HepG2 (cell line): ENCODE measurements at regions not wholly inside any gene's neighbourhood (a gene's known extent, or its start where the extent isn't known, plus 50 kb on each side); places are given as distances from the start of the nearest gene placed in this dataset.

Experiments used
- ATAC-seq: fragments of 200-7000 bp; cut with Tn5 transposase; 3 replicates; pipeline ENCODE4 v1.9.1; 2020; ENCODE audit warnings: mild to moderate bottlenecking, moderate library complexity
- BruUV-seq: library from RNA; stranded (reverse); fragments of 400-500 nt; replicated peaks from 2 replicates; lab custom pipeline; 2021; lab: Mats Ljungman, UMichigan
- CTCF ChIA-PET: fragments of 300-600 bp; formaldehyde crosslinking; extraction: SDS; loops from one replicate; lab custom pipeline; 2021; ENCODE audit warnings: low total read pairs, inconsistent platforms, low intra/inter-chr PET ratio; lab: Yijun Ruan, JAX
- POLR2A ChIA-PET: fragments of 350-600 bp; sonication (Branson Sonifier 250); formaldehyde crosslinking; loops from one replicate; lab custom pipeline; 2020; ENCODE audit warnings: antibody characterized with exemption, inconsistent platforms; lab: Yijun Ruan, JAX
- DNase-seq: peaks from one replicate; pipeline ENCODE4 v3.0.0-alpha.2; 2015; ENCODE audit warnings: low spot score
- FAIRE-seq: peaks from 3 replicates; lab custom pipeline; 2011; peaks lifted over from hg19 to GRCh38; lab: Jason Lieb, UNC
- H2AFZ ChIP-seq: one replicate; pipeline ENCODE4 v1.6.1; 2011; ENCODE audit warnings: low read length, inconsistent platforms
- H3K27ac ChIP-seq: fragments of 300-600 bp; 3 replicates; pipeline ENCODE4 v1.8.0; 2011; ENCODE audit warnings: mixed run types, mild to moderate bottlenecking, mixed read lengths, low read length, inconsistent platforms; ENCODE audit not compliant: insufficient read depth; ENCODE audit errors: extremely low read length
- H3K27me3 ChIP-seq, 2 experiments: fragments of 200-600 bp in 1 of 2; 2 replicates in 1 of 2; 3 replicates in 1 of 2; pipeline versions ENCODE4 v1.6.0 to v1.8.0; 2011; ENCODE audit warnings: low read length in 2 of 2, mild to moderate bottlenecking in 2 of 2, moderate library complexity in 2 of 2, inconsistent platforms in 1 of 2; ENCODE audit not compliant: insufficient read depth in 2 of 2, control insufficient read depth in 1 of 2
- H3K36me3 ChIP-seq, 2 experiments: fragments of 200-600 bp in 1 of 2; replicated peaks in 1 of 2; 2 replicates in 1 of 2; 3 replicates in 1 of 2; pipeline versions ENCODE4 v1.5.1 to v1.8.0; 2011; ENCODE audit warnings: low read length in 2 of 2, inconsistent platforms in 1 of 2; ENCODE audit not compliant: insufficient read depth in 2 of 2, control insufficient read depth in 1 of 2
- H3K4me1 ChIP-seq: 2 replicates; pipeline ENCODE4 v1.5.1; 2012; ENCODE audit warnings: low read length, inconsistent platforms; ENCODE audit not compliant: insufficient read depth
- H3K4me2 ChIP-seq: 2 replicates; pipeline ENCODE4 v1.6.0; 2011; ENCODE audit warnings: low read depth, low read length, inconsistent platforms
- H3K4me3 ChIP-seq, 3 experiments: fragments of 200-600 bp in 1 of 3; sonication (generic), shearing (Covaris generic) in 1 of 3; replicated peaks in 1 of 3; 2 replicates each; pipeline ENCODE4 v1.5.1; 2011 to 2016; ENCODE audit warnings: low read length in 3 of 3, inconsistent platforms in 2 of 3, low read depth in 2 of 3, mild to moderate bottlenecking in 2 of 3, control low read depth in 1 of 3, mixed read lengths in 1 of 3; ENCODE audit not compliant: insufficient read depth in 1 of 3
- H3K79me2 ChIP-seq: one replicate; pipeline ENCODE4 v1.6.1; 2011; ENCODE audit warnings: low read length, inconsistent platforms; ENCODE audit not compliant: insufficient read depth
- H3K9ac ChIP-seq: 2 replicates; pipeline ENCODE4 v1.6.0; 2011; ENCODE audit warnings: mild to moderate bottlenecking, low read depth, low read length, inconsistent platforms; ENCODE audit not compliant: insufficient read depth
- H3K9me3 ChIP-seq: 2 replicates; pipeline ENCODE4 v1.5.1; 2012; ENCODE audit warnings: mild to moderate bottlenecking, low read length
- H4K20me1 ChIP-seq: 2 replicates; pipeline ENCODE4 v1.6.0; 2011; ENCODE audit warnings: inconsistent platforms, mild to moderate bottlenecking, low read length, moderate library complexity; ENCODE audit not compliant: insufficient read depth
- ARID3A ChIP-seq: IDR thresholded peaks from 2 replicates; pipeline ENCODE4 v1.6.1; 2012; ENCODE audit warnings: low read depth, low read length, improper control_type of control experiment
- HMGA1 ChIP-seq: sonication (generic); formaldehyde crosslinking; conservative IDR thresholded peaks from 2 replicates; pipeline ENCODE4 v1.4.0; 2020; ENCODE audit warnings: missing genetic modification reagents
- JUN ChIP-seq: sonication (generic); formaldehyde crosslinking; IDR thresholded peaks from 2 replicates; pipeline ENCODE4 v1.4.0; 2020; ENCODE audit warnings: mild to moderate bottlenecking, missing genetic modification reagents
- MLX ChIP-seq: IDR thresholded peaks from 2 replicates; pipeline ENCODE4 v1.6.1; 2016
- MYC ChIP-seq: sonication (generic); formaldehyde crosslinking; IDR thresholded peaks from 2 replicates; pipeline ENCODE4 v1.9.0; 2021; ENCODE audit warnings: missing genetic modification reagents, borderline replicate concordance
- NFAT5 ChIP-seq: sonication (generic); formaldehyde crosslinking; IDR thresholded peaks from 2 replicates; pipeline ENCODE4 v1.4.0; 2020; ENCODE audit warnings: missing genetic modification reagents
- PRPF4 ChIP-seq: fragments of 200-400 bp; formaldehyde crosslinking; IDR thresholded peaks from 2 replicates; pipeline ENCODE4 v1.6.1; 2016; ENCODE audit warnings: low read length, low read depth; ENCODE audit not compliant: poor library complexity, severe bottlenecking
- SMARCE1 ChIP-seq: fragments of 450-650 bp; IDR thresholded peaks from 2 replicates; pipeline ENCODE4 v1.6.1; 2017; ENCODE audit warnings: borderline replicate concordance
- ZFP36L2 ChIP-seq: sonication (generic); formaldehyde crosslinking; IDR thresholded peaks from 2 replicates; pipeline ENCODE4 v1.4.0; 2020; ENCODE audit warnings: missing genetic modification reagents
- ZKSCAN8 ChIP-seq: IDR thresholded peaks from 2 replicates; pipeline ENCODE4 v1.6.1; 2016; ENCODE audit warnings: borderline replicate concordance, missing genetic modification reagents, missing compliant biosample characterization
- ZNF589 ChIP-seq: sonication (generic); formaldehyde crosslinking; conservative IDR thresholded peaks from 2 replicates; pipeline ENCODE4 v1.8.0; 2022; ENCODE audit warnings: mild to moderate bottlenecking, moderate library complexity, missing genetic modification reagents
- WGBS: methylation state at CpG from one replicate; pipeline ENCODE4 v1.1.6; 2017; ENCODE audit warnings: low lambda C conversion rate; 5-methylcytosine and 5-hydroxymethylcytosine counted together
- in situ Hi-C: cut with HindIII; loops from 2 replicates; pipeline ENCODE4 v1.10.0; 2017; ENCODE audit warnings: low pct_unique_long_range_greater_than_20kb; ENCODE audit not compliant: extremely low pct_ligation_motif_present
- intact Hi-C: fragments of 100-400 bp; cut with micrococcal nuclease; formaldehyde crosslinking; loops from one replicate; pipeline ENCODE4 v1.10.0; 2022; ENCODE audit not compliant: unreplicated experiment

- TF ChIP-seq ZFP36L2 (CRISPR knock-in tag): no peak
- no peak for TF ChIP-seq HMGA1
Measured at GRCh38 chr21:19566975-19567374, 1163.4 kb upstream of the TMPRSS15 start (continued).

GRCh38 chr21:19577381-19577780 lies 1173.8 kb upstream of the TMPRSS15 start:
- CTCF ChIA-PET: no interaction called here
- DNase-seq: no peak
- no peak overlapping the region for H3K4me3 ChIP-seq
- in situ Hi-C loops: no loop called here
- BruUV-seq: no TSS peak
- no peak overlapping the region for H3K9ac ChIP-seq
- H3K4me1 ChIP-seq: no peaks in the 10 kb centered on the region
- no peak overlapping the region for H2AFZ ChIP-seq
- intact Hi-C loops: no loop called here
- no peaks in the 10 kb centered on the region for H3K36me3 ChIP-seq
- no peak for ATAC-seq
- FAIRE-seq: no peak
- POLR2A ChIA-PET: no interaction called here
- H3K4me2 ChIP-seq: no peak overlapping the region
- peaks cover 71% of the 10 kb centered on the region for H3K9me3 ChIP-seq
- 15% methylated on average over 3 of the region's 3 CpGs for WGBS
- H3K27ac ChIP-seq: no peak overlapping the region
- no peaks in the 10 kb centered on the region for H4K20me1 ChIP-seq
- no peaks in the 10 kb centered on the region for H3K79me2 ChIP-seq
- H3K27me3 ChIP-seq: no peaks in the 10 kb centered on the region
- no peak for TF ChIP-seq JUN (CRISPR knock-in tag)

GRCh38 chr21:19590044-19590443 lies 1186.5 kb upstream of the TMPRSS15 start:
- Histone ChIP-seq H3K36me3 (no peaks in the 10 kb centered on the region), H4K20me1 (no peaks in the 10 kb centered on the region), H3K9ac (no peak overlapping the region), H3K4me1 (no peaks in the 10 kb centered on the region), H3K4me2 (no peak overlapping the region), H2AFZ (no peak overlapping the region), H3K9me3 (peaks cover 82% of the 10 kb centered on the region), H3K79me2 (no peaks in the 10 kb centered on the region), H3K27me3 (no peaks in the 10 kb centered on the region), H3K27ac (no peak overlapping the region), H3K4me3 (no peak overlapping the region)
- in situ Hi-C loops (no loop called here), intact Hi-C loops (no loop called here)
- no TSS peak for BruUV-seq
- no peak for ATAC-seq
- ChIA-PET POLR2A (no interaction called here), CTCF (no interaction called here)
- no peak for DNase-seq
- FAIRE-seq: no peak
- TF ChIP-seq ARID3A (no peak), PRPF4 (no peak), MYC (CRISPR knock-in tag) (no peak), MLX (no peak), SMARCE1 (no peak), NFAT5 (CRISPR knock-in tag) (no peak), ZKSCAN8 (CRISPR knock-in tag) (no peak), ZNF589 (CRISPR knock-in tag) (no peak)
